IMR-90 (cell line): ENCODE measurements at regions not wholly inside any gene's neighbourhood (a gene's known extent, or its start where the extent isn't known, plus 50 kb on each side); places are given as distances from the start of the nearest gene placed in this dataset.

ENCODE experiments used
- ATAC-seq: fragments of 200-7000 bp; cut with Tn5 transposase; 2 replicates; pipeline ENCODE4 v1.9.1; 2020; ENCODE audit warnings: low read depth, mild to moderate bottlenecking, moderate library complexity
- BruUV-seq: library from RNA; stranded (reverse); fragments of 400-500 nt; replicated peaks from 2 replicates; lab custom pipeline; 2021; lab: Mats Ljungman, UMichigan
- CTCF ChIA-PET: fragments of 300-600 bp; formaldehyde crosslinking; extraction: SDS; loops from one replicate; lab custom pipeline; 2021; ENCODE audit warnings: antibody characterized with exemption; lab: Yijun Ruan, JAX
- POLR2A ChIA-PET: fragments of 300-600 bp; sonication (Branson Sonifier 250); formaldehyde crosslinking; loops from one replicate; lab custom pipeline; 2022; ENCODE audit warnings: antibody characterized with exemption; ENCODE audit not compliant: unreplicated experiment; lab: Charles Lee
- DNase-seq: peaks from one replicate; pipeline ENCODE4 v3.0.0; 2013
- H2AFZ ChIP-seq: replicated peaks from 2 replicates; pipeline ENCODE3; 2013; ENCODE audit warnings: low read length, mild to moderate bottlenecking; ENCODE audit not compliant: poor library complexity
- H2AK5ac ChIP-seq: 2 replicates; pipeline ENCODE4 v1.6.1; 2013; ENCODE audit warnings: low read depth, low read length, inconsistent platforms
- H2AK9ac ChIP-seq: replicated peaks from 2 replicates; pipeline ENCODE3; 2013; ENCODE audit warnings: mild to moderate bottlenecking, low read depth, low read length, moderate library complexity; ENCODE audit not compliant: poor library complexity
- H2BK120ac ChIP-seq: 2 replicates; pipeline ENCODE4 v1.6.1; 2013; ENCODE audit warnings: low read depth, low read length, inconsistent platforms
- H2BK15ac ChIP-seq: 3 replicates; pipeline ENCODE4 v1.6.1; 2013; ENCODE audit warnings: low read depth, low read length, inconsistent platforms
- H2BK20ac ChIP-seq: 2 replicates; pipeline ENCODE4 v1.6.1; 2013; ENCODE audit warnings: low read depth, mild to moderate bottlenecking, inconsistent platforms, low read length, moderate library complexity
- H2BK5ac ChIP-seq: 2 replicates; pipeline ENCODE4 v1.6.1; 2013; ENCODE audit warnings: mild to moderate bottlenecking, low read depth, low read length, inconsistent platforms; ENCODE audit not compliant: poor library complexity, severe bottlenecking
- H3K14ac ChIP-seq: replicated peaks from 2 replicates; pipeline ENCODE4 v1.6.1; 2013; ENCODE audit warnings: low read depth, low read length, inconsistent platforms
- H3K18ac ChIP-seq: 2 replicates; pipeline ENCODE4 v1.6.1; 2013; ENCODE audit warnings: low read depth, low read length, control low read depth
- H3K23ac ChIP-seq: 2 replicates; pipeline ENCODE4 v1.6.1; 2013; ENCODE audit warnings: low read depth, low read length, inconsistent platforms
- H3K27ac ChIP-seq: 2 replicates; pipeline ENCODE4 v1.5.1; 2013; ENCODE audit warnings: mild to moderate bottlenecking, control low read depth, low read length; ENCODE audit not compliant: insufficient read depth
- H3K27me3 ChIP-seq: 2 replicates; pipeline ENCODE4 v1.6.1; 2013; ENCODE audit warnings: low read length; ENCODE audit not compliant: control insufficient read depth, insufficient read depth
- H3K36me3 ChIP-seq: 2 replicates; pipeline ENCODE4 v1.6.1; 2013; ENCODE audit warnings: low read length, mixed read lengths; ENCODE audit not compliant: control insufficient read depth, insufficient read depth
- H3K4ac ChIP-seq: 2 replicates; pipeline ENCODE4 v1.6.1; 2013; ENCODE audit warnings: low read depth, low read length, inconsistent platforms
- H3K4me1 ChIP-seq: 2 replicates; pipeline ENCODE4 v1.6.1; 2013; ENCODE audit warnings: low read length, mixed read lengths; ENCODE audit not compliant: control insufficient read depth, insufficient read depth
- H3K4me2 ChIP-seq: 2 replicates; pipeline ENCODE4 v1.6.1; 2013; ENCODE audit warnings: low read depth, mild to moderate bottlenecking, control low read depth, low read length, moderate library complexity
- H3K4me3 ChIP-seq: 2 replicates; pipeline ENCODE4 v1.5.1; 2013; ENCODE audit warnings: low read depth, mild to moderate bottlenecking, control low read depth, low read length, moderate library complexity; ENCODE audit not compliant: insufficient read depth
- H3K56ac ChIP-seq: 2 replicates; pipeline ENCODE4 v1.6.1; 2013; ENCODE audit warnings: low read length, inconsistent platforms; ENCODE audit not compliant: insufficient read depth; ENCODE audit errors: extremely low read depth
- H3K79me1 ChIP-seq, 2 experiments: 2 replicates each; pipeline ENCODE4 v1.6.1; 2013; ENCODE audit warnings: low read length in 2 of 2, inconsistent platforms in 1 of 2, low read depth in 1 of 2
- H3K9ac ChIP-seq: 2 replicates; pipeline ENCODE4 v1.6.1; 2013; ENCODE audit warnings: low read depth, low read length, control low read depth
- H3K9me1 ChIP-seq: 2 replicates; pipeline ENCODE4 v1.6.1; 2013; ENCODE audit warnings: low read length, inconsistent platforms; ENCODE audit not compliant: insufficient read depth
- H3K9me3 ChIP-seq: 2 replicates; pipeline ENCODE4 v1.6.1; 2013; ENCODE audit warnings: low read length; ENCODE audit not compliant: control insufficient read depth, insufficient read depth
- H4K20me1 ChIP-seq: 2 replicates; pipeline ENCODE4 v1.6.1; 2013; ENCODE audit warnings: low read length, inconsistent platforms; ENCODE audit not compliant: insufficient read depth
- H4K5ac ChIP-seq: 2 replicates; pipeline ENCODE4 v1.6.1; 2013; ENCODE audit warnings: mild to moderate bottlenecking, low read depth, low read length, control low read depth
- H4K8ac ChIP-seq, 2 experiments: 2 replicates each; pipeline ENCODE4 v1.6.1; 2013; ENCODE audit warnings: low read depth in 2 of 2, low read length in 2 of 2, control low read depth in 1 of 2, inconsistent platforms in 1 of 2
- H4K91ac ChIP-seq: 2 replicates; pipeline ENCODE4 v1.6.1; 2013; ENCODE audit warnings: low read depth, low read length, inconsistent platforms; ENCODE audit not compliant: insufficient read depth
- BHLHE40 ChIP-seq: fragments of 150-350 bp; IDR thresholded peaks from 2 replicates; pipeline ENCODE4 v1.6.1; 2016; ENCODE audit warnings: mild to moderate bottlenecking, low read depth, low read length
- CEBPB ChIP-seq: IDR thresholded peaks from 2 replicates; pipeline ENCODE4 v1.6.1; 2012; ENCODE audit warnings: low read depth, low read length, improper control_type of control experiment
- CHD1 ChIP-seq: IDR thresholded peaks from 2 replicates; pipeline ENCODE4 v1.6.1; 2012; ENCODE audit warnings: low read depth, low read length, improper control_type of control experiment
- ELK1 ChIP-seq: fragments of 150-350 bp; IDR thresholded peaks from 2 replicates; pipeline ENCODE4 v1.6.1; 2016; ENCODE audit warnings: low read depth, mild to moderate bottlenecking, low read length, moderate library complexity, borderline replicate concordance
- MAFK ChIP-seq: IDR thresholded peaks from 2 replicates; pipeline ENCODE4 v1.6.1; 2012; ENCODE audit warnings: low read depth, low read length, improper control_type of control experiment
- MAZ ChIP-seq: IDR thresholded peaks from 2 replicates; pipeline ENCODE4 v1.6.1; 2012; ENCODE audit warnings: low read depth, mild to moderate bottlenecking, low read length, improper control_type of control experiment, moderate library complexity, borderline replicate concordance
- MXI1 ChIP-seq: IDR thresholded peaks from 2 replicates; pipeline ENCODE4 v1.6.1; 2012; ENCODE audit warnings: low read depth, mild to moderate bottlenecking, low read length, moderate library complexity, borderline replicate concordance
- POLR2A ChIP-seq: IDR thresholded peaks from 2 replicates; pipeline ENCODE4 v1.6.1; 2012; ENCODE audit warnings: mild to moderate bottlenecking, low read depth, low read length
- RCOR1 ChIP-seq: IDR thresholded peaks from 2 replicates; pipeline ENCODE4 v1.6.1; 2012; ENCODE audit warnings: mild to moderate bottlenecking, low read length, improper control_type of control experiment; ENCODE audit not compliant: insufficient replicate concordance
- RFX5 ChIP-seq: IDR thresholded peaks from 2 replicates; pipeline ENCODE4 v1.8.0; 2012; ENCODE audit warnings: low read depth, mild to moderate bottlenecking, low read length, moderate library complexity
- SMC3 ChIP-seq: fragments of 150-350 bp; IDR thresholded peaks from 2 replicates; pipeline ENCODE4 v1.6.1; 2016; ENCODE audit warnings: low read depth, mild to moderate bottlenecking, antibody characterized with exemption, low read length, moderate library complexity
- USF2 ChIP-seq: fragments of 150-350 bp; IDR thresholded peaks from 2 replicates; pipeline ENCODE4 v1.6.1; 2017; ENCODE audit warnings: mild to moderate bottlenecking, antibody characterized with exemption, low read length, low read depth
- WGBS, 2 experiments: methylation state at CpG; one replicate each; pipeline versions ENCODE4 v1.1.5 to v1.1.7; 2013; ENCODE audit warnings: missing lambda C conversion rate in 2 of 2; ENCODE audit not compliant: insufficient read length in 1 of 2; ENCODE audit errors: extremely low coverage in 2 of 2; 5-methylcytosine and 5-hydroxymethylcytosine counted together
- dilution Hi-C: fragments of 300-500 bp; cut with HindIII; formaldehyde crosslinking; loops from one replicate; pipeline ENCODE4 v1.14.3; 2018; ENCODE audit warnings: low sequenced_read_pairs; ENCODE audit not compliant: unreplicated experiment
- in situ Hi-C: fragments of 300-500 bp; cut with MboI; formaldehyde crosslinking; loops from 3 replicates; pipeline ENCODE4 v1.14.3; 2019; ENCODE audit warnings: low sequenced_read_pairs, inconsistent platforms, mixed read lengths
- intact Hi-C: fragments of 100-400 bp; cut with micrococcal nuclease; formaldehyde crosslinking; loops from 2 replicates; pipeline ENCODE4 v1.10.0; 2022

GRCh38 chr5:167452136-167452535 lies 839.3 kb upstream of the WWC1 start:
- H3K14ac ChIP-seq: no peak overlapping the region

More at GRCh38 chr5:167452136-167452535, 839.3 kb upstream of the WWC1 start:
- H3K9ac ChIP-seq: no peak overlapping the region
- H2AFZ ChIP-seq: no peak overlapping the region
- no peaks in the 10 kb centered on the region for H3K9me3 ChIP-seq
- POLR2A ChIA-PET: no interaction called here
- no peak overlapping the region for H2BK20ac ChIP-seq
- no peaks in the 10 kb centered on the region for H4K20me1 ChIP-seq
- H2BK120ac ChIP-seq: no peak overlapping the region
- intact Hi-C loops: no loop called here
- DNase-seq: no peak
- no peak overlapping the region for H3K23ac ChIP-seq
- no peak overlapping the region for H3K4ac ChIP-seq
- CTCF ChIA-PET: no interaction called here
- no peak overlapping the region for H3K27ac ChIP-seq
- no peak overlapping the region for H2BK15ac ChIP-seq
- no peak for ATAC-seq
- no CpG with 5 or more reads among the region's 4 CpGs for WGBS, 2 experiments
- H2AK9ac ChIP-seq: no peak overlapping the region
- no peaks in the 10 kb centered on the region for H3K36me3 ChIP-seq
- H3K18ac ChIP-seq: no peak overlapping the region
- H2BK5ac ChIP-seq: no peak overlapping the region
- no TSS peak for BruUV-seq
- no peaks in the 10 kb centered on the region for H3K27me3 ChIP-seq
- no peak overlapping the region for H4K5ac ChIP-seq
- no peak for TF ChIP-seq MXI1
- no peak for TF ChIP-seq SMC3
- TF ChIP-seq USF2: no peak
- TF ChIP-seq ELK1: no peak
- TF ChIP-seq POLR2A: no peak
- TF ChIP-seq RCOR1: no peak
- TF ChIP-seq BHLHE40: no peak
- TF ChIP-seq RFX5: no peak
- TF ChIP-seq CEBPB: no peak
- no peak for TF ChIP-seq MAFK
- TF ChIP-seq CHD1: no peak
- no peak for TF ChIP-seq MAZ
- in situ Hi-C loops: no loop called here
- no peak overlapping the region for H4K91ac ChIP-seq
- H3K9me1 ChIP-seq: no peaks in the 10 kb centered on the region
- H2AK5ac ChIP-seq: no peak overlapping the region
- H3K4me1 ChIP-seq: no peaks in the 10 kb centered on the region
- no peak overlapping the region for H3K56ac ChIP-seq
- H3K4me3 ChIP-seq: no peak overlapping the region
- no peaks in the 10 kb centered on the region for H3K79me1 ChIP-seq
- no peak overlapping the region for H4K8ac ChIP-seq
- no peak overlapping the region for H3K4me2 ChIP-seq
- dilution Hi-C loops: no loop called here
